ENCODE measurements at regions not wholly inside any gene's neighbourhood (a gene's known extent, or its start where the extent isn't known, plus 50 kb on each side); places are given as distances from the start of the nearest gene placed in this dataset.

DNA sequence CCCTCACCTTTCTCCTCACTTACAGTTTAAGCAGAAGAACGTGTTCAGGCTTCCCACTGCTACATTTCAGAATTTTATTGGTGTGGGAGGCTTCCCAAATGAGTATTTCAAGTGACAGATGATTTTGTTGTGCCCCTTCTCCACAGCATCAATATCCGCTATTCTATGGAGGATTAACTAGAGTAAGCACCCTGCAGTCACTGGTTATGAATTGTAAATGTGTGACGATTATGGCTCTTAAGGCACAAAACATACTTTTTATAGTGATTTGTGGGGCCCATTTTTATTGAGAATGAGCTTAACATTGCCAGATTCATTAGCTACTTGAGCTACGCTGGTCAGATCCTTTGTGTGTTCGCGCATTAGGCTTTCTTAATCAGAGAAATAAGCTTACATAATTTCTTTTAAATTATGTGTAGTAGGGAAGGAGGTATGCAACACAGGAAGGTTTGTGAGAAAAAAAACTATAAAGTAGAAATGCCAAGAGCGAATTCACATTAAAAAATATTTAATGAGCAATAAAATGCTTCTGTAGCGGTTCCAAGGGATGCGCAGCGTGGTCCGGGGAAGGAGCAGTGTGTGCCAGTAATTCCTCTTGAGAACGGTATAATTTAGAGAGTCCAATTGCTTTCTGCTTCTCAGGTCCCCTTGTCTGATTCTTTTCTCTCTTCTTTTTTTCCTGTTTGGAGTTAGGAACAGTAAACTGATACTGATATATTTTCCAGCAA is 2380.4 kb downstream of the MAT2B start:
- no peak for TF ChIP-seq POLR2AphosphoS2 (IDR thresholded peaks at IDR 0.05; ENCODE audit: low read depth, low read length)
- no peak for TF ChIP-seq JUNB (IDR thresholded peaks at IDR 0.05)
- TF ChIP-seq, protein P1, sequence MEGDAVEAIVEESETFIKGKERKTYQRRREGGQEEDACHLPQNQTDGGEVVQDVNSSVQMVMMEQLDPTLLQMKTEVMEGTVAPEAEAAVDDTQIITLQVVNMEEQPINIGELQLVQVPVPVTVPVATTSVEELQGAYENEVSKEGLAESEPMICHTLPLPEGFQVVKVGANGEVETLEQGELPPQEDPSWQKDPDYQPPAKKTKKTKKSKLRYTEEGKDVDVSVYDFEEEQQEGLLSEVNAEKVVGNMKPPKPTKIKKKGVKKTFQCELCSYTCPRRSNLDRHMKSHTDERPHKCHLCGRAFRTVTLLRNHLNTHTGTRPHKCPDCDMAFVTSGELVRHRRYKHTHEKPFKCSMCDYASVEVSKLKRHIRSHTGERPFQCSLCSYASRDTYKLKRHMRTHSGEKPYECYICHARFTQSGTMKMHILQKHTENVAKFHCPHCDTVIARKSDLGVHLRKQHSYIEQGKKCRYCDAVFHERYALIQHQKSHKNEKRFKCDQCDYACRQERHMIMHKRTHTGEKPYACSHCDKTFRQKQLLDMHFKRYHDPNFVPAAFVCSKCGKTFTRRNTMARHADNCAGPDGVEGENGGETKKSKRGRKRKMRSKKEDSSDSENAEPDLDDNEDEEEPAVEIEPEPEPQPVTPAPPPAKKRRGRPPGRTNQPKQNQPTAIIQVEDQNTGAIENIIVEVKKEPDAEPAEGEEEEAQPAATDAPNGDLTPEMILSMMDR (IDR thresholded peaks at IDR 0.05 in 2 of 3, conservative IDR thresholded peaks at IDR 0.05 in 1 of 3; ENCODE audit: control insufficient read depth in 2 of 3, extremely low read depth in 1 of 3, insufficient read depth in 1 of 3, low read depth in 3 of 3, low read length in 3 of 3) = no peak
- no peak for TF ChIP-seq POLR2A (IDR thresholded peaks at IDR 0.05; ENCODE audit: low read depth, low read length)
- no peak for TF ChIP-seq EP300 (IDR thresholded peaks at IDR 0.05; ENCODE audit: borderline replicate concordance in 1 of 2, control insufficient read depth in 1 of 2, low read depth in 2 of 2, low read length in 2 of 2)
- no peak for TF ChIP-seq YY1 (IDR thresholded peaks at IDR 0.05; ENCODE audit: low read depth, low read length)
- no peak for TF ChIP-seq IRF4 (IDR thresholded peaks at IDR 0.05; ENCODE audit: low read depth, low read length)
- TF ChIP-seq HDAC2 (IDR thresholded peaks at IDR 0.05) = no peak
- no peak for TF ChIP-seq TAF1 (IDR thresholded peaks at IDR 0.05; ENCODE audit: borderline replicate concordance, low read depth, low read length)
- no peak for TF ChIP-seq SP1 (IDR thresholded peaks at IDR 0.05; ENCODE audit: low read depth, low read length)
- TF ChIP-seq, protein P2, sequence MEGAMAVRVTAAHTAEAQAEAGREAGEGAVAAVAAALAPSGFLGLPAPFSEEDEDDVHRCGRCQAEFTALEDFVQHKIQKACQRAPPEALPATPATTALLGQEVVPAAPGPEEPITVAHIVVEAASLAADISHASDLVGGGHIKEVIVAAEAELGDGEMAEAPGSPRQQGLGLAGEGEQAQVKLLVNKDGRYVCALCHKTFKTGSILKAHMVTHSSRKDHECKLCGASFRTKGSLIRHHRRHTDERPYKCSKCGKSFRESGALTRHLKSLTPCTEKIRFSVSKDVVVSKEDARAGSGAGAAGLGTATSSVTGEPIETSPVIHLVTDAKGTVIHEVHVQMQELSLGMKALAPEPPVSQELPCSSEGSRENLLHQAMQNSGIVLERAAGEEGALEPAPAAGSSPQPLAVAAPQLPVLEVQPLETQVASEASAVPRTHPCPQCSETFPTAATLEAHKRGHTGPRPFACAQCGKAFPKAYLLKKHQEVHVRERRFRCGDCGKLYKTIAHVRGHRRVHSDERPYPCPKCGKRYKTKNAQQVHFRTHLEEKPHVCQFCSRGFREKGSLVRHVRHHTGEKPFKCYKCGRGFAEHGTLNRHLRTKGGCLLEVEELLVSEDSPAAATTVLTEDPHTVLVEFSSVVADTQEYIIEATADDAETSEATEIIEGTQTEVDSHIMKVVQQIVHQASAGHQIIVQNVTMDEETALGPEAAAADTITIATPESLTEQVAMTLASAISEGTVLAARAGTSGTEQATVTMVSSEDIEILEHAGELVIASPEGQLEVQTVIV (IDR thresholded peaks at IDR 0.05; ENCODE audit: borderline replicate concordance, partially characterized antibody) = no peak

All from GM12878 (cell line).